DMS153 treated with DMSO at 0.1 percent for 48 hours (cell line): ENCODE measurements at regions not wholly inside any gene's neighbourhood (a gene's known extent, or its start where the extent isn't known, plus 50 kb on each side); places are given as distances from the start of the nearest gene placed in this dataset.

Source experiments
- DNase-seq: peaks from one replicate; lab custom pipeline; 2025; ENCODE audit not compliant: unreplicated experiment; lab: John Stamatoyannopoulos, UW

DNA sequence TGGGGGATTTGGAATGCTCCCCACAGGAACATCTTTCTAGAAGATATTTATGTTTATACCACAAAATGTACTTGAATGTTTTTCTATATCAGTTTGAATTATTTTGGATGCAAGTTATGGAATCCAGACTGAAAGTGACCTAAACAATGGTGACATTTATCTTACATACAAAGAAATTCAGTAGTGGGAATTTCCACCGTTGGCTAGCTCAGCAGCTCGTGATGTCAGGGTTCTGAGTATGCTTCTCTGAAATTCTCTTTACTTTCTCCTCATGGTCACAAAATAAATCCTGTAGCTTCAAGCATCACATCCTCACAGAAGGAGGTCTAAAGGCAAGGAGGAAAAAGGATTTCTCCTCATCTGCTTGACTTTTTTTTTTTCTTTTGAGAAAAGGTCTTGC, 105.3 kb downstream of the AKAIN1 start:
- no peak for DNase-seq

DNA sequence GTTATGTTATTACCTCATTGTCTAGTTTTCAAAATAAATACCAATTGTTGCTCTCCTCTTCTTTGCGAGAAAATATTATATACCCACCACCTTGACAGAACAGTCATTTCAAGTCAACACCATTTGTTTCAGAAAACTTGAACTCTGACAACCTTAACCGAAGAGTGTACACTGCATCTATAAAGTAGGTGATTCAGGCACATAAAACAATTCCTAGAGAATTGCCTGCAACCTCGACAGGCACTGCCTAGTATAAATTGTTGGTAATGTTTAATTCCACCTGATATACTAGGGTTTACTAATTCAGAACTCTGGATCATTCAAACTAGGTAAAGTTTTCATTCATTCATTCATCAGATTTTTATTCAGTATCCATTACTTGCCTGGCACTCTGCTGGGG, 121.8 kb downstream of the AKAIN1 start:
- DNase-seq, result no peak

DNA sequence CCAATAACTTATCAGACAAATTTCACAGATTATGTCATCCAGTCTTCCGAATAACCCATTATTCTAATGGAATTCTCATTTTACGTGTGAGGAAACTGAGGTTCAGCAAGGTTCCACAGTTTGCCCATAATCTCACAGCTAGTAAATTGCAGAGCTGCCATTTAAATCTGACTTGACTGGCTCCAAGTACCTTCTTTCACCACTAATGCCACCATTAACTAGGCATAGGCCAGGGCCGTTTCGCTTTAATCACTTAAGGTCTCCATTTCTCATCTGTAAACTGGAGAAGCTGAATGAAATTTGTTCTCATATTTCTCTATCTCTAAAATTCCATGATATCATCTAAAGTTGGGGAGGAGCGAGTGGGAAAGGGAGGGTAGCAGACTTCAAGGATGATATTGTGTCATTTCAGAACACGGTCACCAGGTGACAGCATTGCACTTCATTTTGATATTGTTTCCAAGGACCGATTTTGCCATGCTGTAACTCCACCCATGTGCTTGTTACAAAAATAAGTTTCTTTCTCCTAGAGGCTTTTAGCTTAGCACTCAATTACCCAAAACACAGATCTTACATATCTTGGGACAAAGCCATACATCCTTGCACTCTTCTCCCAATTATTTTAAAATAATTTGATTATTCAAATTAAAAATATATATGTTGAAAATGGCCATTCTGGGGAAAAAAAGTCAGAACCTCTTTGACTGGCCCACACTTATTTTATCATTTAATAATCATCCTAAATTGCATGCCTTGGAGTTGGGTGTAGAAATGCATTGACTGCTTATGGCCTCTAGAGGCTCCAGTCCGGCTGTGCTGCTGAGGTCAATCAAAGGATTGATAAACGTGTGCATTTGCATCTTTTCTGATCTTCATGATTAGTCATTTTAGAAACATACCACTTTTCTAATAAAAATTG, 123.8 kb downstream of the AKAIN1 start:
- DNase-seq, result peak; percentile 9

DNA sequence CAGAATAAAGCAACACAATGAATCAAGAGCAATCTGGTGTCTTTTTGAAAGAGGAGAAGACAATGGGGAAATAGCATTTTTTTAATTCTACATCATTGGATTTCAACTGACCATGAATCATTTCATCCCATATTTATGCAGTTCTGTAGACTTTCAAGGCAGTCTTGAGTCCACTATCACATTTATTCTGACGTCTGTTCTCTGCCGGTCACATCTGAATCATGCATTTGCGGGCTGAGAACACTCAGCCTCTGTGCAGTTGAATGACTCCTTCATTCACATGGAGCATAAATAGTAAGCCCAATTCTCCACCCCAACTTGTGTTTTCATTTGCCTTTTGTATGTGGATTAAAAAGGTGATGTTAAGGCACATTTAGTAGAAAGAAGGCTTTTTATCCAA, 128.2 kb downstream of the AKAIN1 start:
- DNase-seq, result no peak

DNA sequence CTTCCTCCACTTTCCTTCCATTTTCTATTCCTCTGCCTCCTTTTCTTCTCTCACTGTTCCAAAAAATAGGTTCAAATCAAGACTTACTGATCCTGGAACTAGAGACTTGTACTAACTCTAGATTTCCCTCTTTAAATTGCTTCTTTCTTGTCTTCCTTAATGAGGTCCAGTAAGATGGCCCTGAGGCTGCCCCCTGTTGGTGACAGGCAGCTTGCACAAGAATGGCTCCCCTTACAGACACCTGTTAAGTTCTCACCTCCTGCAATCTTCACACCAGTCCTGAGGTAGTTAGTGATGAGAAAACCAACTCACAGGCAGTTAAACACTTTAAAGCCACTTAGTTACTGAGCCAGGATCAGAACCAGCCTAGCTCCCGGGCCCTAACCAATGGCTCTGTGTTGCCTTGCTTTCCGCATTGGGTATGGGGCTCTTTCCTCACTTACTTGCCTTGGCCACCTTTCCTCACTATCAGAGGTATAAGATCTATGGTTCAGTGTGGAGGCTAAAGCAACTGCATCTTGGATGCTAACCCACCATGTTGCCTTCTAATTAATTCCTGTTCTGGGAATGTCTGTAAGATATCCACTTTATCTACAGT, 130.6 kb downstream of the AKAIN1 start:
- no peak for DNase-seq

DNA sequence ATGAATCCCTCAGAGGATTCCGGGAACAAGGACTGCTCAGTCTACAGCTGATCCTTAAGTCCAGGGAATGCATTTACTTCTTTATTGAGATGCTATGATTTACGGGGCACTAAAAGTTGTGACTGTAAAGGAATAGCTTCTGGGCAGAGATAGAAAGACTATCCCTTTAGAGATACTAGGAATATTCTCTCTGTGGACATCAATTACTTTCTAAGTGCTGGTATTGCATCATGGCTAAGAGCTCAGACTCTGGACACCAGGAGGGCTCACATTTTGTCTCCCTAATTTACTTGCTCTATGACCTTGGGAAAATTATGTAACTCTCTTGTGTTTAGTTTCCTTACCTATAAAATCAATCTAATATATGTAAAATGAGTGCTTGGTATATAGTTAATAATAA, 131.4 kb downstream of the AKAIN1 start:
- no peak for DNase-seq

DNA sequence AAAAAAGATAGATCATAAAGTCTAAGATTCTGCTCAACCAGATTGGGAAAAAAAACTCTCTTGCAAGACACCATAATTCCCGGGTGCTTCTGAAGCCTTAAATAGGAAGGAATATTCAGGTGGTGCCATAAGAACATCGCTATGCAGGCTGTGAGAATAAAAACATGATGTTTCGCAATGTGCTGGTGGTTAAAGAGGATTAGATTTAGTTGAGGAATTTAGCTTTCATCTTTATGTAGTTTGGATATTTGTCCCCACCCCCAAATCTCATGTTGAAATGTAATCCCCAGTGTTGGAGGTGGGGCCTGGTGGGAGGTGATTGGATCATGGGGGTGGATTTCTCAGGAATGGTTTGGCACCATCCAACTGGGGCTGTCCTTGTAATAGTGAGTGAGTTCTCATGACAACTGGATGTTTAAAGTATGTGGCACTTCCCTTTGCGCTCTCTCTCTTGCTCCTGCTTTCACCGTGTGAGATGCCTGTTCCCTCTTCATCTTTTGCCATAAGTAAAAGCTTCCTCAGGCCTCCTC, 132.2 kb downstream of the AKAIN1 start:
- no peak for DNase-seq

DNA sequence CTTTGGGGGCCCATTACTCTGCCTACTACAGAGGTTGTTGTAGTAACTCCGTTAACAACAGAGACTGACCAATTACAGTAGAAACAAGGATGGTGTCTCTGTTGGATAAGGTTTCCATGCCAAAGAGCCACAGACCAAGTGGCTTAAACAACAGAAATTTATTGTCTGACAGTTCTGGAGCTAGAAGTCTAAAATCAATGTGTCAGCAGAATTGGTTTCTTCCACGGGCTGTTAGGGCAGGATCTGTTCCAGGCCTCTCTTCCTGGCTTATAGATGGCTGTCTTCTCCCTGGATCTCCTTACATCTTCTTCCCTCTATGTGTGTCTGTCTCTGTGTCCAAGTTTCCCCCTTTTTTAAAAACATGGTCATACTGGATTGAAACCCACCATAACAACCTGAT, 135.3 kb downstream of the AKAIN1 start:
- no peak for DNase-seq

DNA sequence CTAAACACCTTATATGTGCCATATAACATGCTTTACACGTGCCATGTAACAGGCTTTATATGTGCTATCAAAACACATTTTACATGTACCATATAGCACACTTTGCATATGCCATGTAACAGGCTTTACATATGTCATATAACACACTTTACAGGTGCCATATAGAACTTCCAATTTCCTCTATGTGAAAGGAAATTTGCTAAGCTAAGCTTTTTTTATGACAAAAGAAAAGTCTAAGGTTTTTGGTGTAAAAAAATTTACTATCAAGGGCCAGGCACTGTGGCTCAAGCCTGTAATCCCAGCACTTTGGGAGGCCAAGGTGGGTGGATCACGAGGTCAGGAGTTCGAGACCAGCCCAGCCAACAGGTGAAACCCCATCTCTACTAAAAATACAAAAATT, 136.5 kb downstream of the AKAIN1 start:
- DNase-seq, result no peak

DNA sequence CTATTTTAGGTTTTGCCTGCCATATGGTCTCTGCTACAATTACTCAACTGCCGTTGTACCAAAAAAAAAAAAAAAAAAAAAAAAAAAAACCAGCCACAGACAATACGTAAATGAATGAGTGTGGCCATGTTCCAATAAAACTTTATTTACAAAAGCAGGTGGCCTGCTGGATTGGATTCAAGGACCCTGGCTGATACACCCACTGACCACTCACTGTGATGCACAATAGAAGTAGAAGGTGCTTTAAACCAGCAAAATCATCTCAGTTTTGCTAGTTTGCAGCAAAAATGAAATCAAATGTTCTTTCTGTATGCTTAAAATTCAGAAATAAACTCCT, 137.4 kb downstream of the AKAIN1 start:
- DNase-seq, result no peak

DNA sequence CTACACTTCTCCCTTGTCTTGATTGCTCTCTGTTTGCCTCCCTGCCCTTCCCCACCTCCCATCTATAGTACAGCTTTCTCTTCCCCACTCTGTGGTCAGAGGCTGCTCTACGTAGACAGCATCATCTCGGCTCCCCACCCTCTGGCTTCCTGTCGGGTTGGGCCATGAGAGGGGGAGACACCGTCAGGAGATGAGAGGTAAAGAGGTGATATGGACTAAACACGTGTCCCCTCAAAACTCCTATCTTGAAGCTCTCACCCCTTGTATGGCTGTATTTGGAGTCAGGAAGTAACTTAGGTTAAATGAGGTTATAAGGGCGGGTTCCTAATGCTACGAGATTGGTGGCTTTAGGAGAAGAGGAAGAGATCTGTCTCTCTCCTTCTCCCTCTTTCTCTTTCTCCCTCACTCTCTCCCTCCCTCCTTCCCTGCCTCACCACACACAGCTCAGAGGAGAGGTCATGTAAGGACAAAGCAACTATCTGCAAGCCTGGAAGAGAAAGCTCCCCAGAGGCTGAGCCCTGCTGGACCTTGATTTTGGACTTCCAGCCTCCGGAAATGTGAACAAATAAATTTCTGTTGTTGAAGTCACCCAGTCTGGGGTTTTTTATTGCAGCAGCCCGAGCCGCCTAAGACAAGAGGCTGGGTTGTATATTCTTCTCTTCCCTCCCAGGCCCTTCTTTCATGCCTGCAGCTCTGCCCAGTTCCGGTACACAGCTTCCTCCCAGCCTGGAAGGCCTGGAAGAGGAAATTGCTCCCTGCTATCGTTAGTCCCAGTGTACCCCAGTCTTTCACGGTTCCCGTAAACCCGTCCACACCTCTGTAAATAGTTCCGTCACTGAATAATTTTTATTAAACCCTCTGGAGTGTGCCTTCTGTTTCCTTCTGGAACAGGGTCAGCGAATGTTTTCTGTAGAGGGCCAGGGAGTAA, 138.0 kb downstream of the AKAIN1 start:
- no peak for DNase-seq

DNA sequence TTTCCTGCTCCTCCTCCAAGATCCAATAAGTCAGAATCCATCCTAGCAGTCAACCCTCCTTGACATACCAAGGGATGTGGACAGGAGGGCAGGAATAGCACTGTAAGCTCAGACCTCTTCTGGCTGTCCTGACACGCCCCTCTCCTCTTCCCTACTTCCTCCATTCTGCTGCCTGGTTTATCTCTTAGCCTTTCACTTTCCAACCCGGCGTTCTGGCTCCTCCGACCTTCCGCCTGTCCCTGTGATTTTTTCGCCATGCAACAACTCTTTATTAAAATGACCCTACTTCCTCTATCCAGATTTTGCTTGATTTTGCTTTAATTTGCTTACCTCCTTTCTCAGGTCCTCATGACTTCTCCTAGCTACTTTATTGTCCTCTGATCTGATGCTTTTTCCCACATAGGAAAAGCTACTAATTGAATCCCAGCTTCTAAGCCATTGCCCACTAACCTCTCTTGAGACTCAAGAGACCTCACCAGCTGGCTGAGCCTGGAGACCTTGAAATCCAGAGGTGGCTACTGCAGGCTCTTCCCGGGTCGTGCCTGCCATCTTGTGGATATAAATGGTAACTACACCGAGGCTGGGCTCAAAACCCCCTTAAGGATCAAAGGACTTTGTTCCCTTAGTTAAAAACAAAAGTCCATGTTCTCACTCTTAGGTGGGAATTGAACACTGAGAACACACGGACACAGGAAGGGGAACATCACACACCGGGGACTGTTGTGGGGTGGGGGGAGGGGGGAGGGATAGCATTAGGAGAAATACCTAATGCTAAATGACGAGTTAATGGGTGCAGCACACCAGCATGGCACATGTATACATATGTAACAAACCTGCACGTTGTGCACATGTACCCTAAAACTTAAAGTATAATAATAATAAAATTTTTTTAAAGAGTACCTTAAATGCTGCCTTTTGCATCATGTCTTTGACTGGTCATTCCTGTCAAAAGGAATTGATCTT, 139.4 kb downstream of the AKAIN1 start:
- peak; percentile 2 for DNase-seq

DNA sequence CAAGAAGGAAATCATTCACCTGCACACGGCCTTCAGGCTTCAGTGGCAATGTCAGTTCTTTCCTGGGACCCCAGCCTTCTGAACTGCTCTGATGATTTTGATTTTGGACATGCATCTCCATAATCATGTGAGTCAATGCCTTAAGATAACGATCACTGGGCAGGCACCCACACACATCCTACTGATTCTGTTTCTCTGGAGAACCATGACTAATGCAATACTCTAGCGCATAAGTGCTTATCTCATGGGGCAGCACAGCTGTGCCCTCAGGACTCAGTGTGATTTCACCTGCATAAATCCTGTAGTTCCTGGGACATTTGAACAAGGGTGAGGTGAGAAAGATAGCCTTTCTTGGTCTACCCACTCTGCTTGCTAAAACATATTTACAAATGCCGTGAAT, 144.6 kb downstream of the AKAIN1 start:
- DNase-seq, result no peak

DNA sequence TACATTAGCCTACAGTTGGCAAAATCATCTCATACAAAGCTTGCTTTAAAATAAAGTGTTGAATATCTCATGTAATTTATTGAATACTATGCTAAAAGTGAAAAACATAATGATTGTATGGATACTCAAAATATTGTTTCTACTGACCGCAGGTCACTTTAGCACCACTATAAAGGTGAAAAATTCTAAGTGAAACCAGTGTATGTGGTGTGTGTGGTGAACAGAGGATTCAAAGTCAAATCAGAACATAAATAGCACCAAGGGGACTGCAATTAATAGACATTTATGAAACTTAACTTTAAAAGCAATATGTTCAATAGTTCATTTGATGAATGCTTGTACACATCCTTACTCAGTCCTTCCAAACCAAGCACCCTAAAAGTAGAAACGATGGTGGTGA, 145.8 kb downstream of the AKAIN1 start:
- DNase-seq, result no peak

DNA sequence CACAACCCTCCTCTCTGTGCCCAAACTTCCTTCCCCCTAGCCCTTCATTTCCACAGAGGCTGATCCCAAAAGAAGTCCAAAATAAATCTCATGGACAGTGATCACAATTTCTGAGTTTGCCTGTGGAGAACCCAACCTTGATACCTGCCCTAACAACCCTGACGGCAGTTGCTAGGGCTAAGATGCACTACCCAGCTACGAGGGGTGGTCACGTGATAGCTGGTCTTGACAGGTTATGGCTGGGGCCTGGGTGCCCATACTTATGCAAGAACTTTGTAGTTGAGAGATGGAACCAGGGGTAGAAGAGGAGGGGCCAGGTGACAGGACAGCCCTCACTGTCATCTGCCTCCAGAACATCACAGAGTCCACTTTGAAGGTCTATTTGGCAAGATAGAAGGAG, 147.9 kb downstream of the AKAIN1 start:
- no peak for DNase-seq

DNA sequence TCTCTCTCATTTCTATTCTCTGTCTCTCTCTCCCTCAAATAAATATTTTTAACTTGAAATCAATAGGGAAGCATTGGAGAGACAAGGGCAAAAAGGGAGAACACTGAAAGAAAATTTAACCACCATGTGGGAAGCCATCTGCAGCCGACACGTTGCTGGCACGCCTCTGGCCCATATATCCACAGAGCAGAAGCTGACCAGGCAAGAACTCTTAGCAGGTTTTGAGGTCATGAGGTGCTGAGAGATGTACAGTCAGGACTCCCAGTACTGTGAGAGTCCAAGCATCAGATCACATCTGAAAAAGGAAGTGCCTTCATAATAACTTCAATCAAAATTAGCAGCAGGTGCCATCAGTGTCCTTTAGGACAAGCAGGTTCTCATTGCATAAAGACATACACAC, 156.6 kb downstream of the AKAIN1 start:
- DNase-seq, result no peak

DNA sequence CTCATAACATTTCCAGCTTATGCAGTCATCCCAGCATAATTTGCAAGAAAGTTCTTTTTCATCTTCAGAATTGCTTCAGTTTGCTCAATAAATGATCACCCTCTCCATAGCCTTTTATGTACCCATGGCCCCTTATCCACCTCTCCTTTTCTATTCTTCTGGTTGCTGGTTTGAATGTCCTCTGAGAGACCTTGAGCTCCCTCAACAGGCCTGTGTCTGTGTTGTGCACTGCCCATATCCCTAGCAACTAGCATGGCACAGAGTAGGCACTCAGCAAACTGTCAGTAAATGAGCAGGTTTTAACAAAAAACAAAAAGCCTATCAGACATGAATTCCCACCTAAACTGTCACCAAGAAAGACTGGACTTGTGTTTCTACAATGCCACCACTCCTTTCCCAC, 160.5 kb downstream of the AKAIN1 start:
- no peak for DNase-seq

DNA sequence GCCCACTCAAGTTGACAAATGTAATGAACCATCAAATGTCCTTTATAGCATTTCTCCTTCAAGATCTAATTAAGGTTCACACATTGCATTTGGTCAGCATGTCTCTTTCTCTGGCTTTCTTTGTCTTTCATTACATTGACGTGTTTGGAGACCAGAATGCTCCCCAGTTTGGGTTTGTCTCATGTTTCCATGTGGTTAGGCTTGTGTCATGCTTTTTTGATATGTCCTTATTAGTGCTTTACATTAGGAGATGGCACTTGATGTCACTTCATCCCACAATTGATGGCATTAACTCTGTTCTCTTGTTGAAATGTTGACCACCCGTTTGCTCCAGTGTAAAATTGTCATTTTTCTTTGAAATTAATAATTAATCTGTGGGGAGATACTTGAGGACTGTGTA, 165.8 kb downstream of the AKAIN1 start:
- no peak for DNase-seq

DNA sequence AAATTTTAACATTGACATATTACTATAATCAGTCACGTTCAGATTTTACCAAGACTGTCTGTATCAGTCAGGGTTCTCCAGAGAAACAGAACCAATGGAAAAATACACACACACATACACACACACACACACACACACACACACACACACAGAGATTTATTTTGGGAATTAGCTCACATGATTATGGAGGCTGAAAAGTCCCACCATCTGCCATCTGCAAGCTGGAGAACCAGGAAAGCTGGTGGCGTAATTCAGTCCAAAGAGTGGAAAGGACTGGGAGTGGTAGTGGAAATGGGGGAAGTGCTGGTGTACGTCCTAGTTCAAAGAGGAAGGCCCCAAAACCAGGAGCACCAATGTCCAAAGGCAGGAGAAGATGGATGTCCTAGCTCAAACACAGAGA, 166.4 kb downstream of the AKAIN1 start:
- DNase-seq, result no peak

DNA sequence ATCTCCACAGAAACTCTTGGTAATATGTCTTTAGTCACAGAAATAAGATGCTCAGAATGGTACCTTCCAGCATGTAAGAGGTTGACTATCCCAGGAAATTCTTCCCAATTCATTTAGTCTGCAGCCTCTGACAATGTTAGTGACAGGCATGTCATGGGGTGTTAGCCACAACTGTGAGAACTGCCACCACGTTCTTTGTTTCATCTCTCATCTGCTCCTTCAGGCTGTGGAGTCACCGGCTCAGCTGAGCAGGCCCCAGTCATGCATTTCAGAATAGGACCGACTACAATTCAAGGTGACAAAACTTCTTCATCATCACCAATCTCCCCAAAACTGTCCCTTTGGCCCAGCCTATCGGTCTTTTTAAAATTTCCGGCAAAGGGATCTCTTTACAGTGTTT, 167.5 kb downstream of the AKAIN1 start:
- DNase-seq, result no peak
